ENCODE measurements at regions not wholly inside any gene's neighbourhood (a gene's known extent, or its start where the extent isn't known, plus 50 kb on each side); places are given as distances from the start of the nearest gene placed in this dataset.

DNA sequence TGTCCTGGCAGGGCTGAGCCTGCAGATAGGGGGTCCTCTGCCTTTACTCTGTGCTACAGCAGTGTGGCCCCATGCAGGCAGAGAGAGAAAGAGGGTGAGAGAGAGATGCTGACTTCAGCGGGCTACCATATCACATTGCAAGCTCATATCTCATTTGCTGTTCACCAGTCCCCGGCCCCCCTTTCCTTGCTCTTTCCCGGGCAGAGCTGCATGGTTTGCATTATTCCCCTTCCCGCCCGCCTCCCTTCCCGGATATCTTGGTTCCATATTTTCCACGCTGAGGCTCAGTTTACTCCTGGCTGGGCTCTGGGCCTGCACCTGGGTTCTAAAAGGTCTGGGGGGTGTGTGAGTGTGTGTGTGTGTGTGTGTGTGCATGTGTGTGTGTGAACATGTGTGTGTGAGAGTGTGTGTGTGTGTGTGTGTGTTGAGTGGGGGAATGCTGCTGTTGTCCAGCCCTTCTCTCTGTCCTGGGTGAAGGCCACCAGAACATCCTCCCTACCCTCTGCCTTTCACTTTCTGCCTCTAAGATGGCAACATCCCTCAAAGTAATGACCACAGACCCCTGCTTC is 63.5 kb downstream of the PJA1 start:
- TF ChIP-seq YY1 (IDR thresholded peaks at IDR 0.05) = no peak
- no peak for TF ChIP-seq RAD21 (IDR thresholded peaks at IDR 0.05)
- TF ChIP-seq, protein P1, sequence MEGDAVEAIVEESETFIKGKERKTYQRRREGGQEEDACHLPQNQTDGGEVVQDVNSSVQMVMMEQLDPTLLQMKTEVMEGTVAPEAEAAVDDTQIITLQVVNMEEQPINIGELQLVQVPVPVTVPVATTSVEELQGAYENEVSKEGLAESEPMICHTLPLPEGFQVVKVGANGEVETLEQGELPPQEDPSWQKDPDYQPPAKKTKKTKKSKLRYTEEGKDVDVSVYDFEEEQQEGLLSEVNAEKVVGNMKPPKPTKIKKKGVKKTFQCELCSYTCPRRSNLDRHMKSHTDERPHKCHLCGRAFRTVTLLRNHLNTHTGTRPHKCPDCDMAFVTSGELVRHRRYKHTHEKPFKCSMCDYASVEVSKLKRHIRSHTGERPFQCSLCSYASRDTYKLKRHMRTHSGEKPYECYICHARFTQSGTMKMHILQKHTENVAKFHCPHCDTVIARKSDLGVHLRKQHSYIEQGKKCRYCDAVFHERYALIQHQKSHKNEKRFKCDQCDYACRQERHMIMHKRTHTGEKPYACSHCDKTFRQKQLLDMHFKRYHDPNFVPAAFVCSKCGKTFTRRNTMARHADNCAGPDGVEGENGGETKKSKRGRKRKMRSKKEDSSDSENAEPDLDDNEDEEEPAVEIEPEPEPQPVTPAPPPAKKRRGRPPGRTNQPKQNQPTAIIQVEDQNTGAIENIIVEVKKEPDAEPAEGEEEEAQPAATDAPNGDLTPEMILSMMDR (IDR thresholded peaks at IDR 0.05; ENCODE audit: low read depth, low read length, missing input control) = no peak
- TF ChIP-seq SP1 (IDR thresholded peaks at IDR 0.05) = no peak
- TF ChIP-seq, protein P2, sequence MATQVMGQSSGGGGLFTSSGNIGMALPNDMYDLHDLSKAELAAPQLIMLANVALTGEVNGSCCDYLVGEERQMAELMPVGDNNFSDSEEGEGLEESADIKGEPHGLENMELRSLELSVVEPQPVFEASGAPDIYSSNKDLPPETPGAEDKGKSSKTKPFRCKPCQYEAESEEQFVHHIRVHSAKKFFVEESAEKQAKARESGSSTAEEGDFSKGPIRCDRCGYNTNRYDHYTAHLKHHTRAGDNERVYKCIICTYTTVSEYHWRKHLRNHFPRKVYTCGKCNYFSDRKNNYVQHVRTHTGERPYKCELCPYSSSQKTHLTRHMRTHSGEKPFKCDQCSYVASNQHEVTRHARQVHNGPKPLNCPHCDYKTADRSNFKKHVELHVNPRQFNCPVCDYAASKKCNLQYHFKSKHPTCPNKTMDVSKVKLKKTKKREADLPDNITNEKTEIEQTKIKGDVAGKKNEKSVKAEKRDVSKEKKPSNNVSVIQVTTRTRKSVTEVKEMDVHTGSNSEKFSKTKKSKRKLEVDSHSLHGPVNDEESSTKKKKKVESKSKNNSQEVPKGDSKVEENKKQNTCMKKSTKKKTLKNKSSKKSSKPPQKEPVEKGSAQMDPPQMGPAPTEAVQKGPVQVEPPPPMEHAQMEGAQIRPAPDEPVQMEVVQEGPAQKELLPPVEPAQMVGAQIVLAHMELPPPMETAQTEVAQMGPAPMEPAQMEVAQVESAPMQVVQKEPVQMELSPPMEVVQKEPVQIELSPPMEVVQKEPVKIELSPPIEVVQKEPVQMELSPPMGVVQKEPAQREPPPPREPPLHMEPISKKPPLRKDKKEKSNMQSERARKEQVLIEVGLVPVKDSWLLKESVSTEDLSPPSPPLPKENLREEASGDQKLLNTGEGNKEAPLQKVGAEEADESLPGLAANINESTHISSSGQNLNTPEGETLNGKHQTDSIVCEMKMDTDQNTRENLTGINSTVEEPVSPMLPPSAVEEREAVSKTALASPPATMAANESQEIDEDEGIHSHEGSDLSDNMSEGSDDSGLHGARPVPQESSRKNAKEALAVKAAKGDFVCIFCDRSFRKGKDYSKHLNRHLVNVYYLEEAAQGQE (IDR thresholded peaks at IDR 0.05) = no peak
- TF ChIP-seq TAF1 (conservative IDR thresholded peaks at IDR 0.05) = no peak
- TF ChIP-seq, protein P3, sequence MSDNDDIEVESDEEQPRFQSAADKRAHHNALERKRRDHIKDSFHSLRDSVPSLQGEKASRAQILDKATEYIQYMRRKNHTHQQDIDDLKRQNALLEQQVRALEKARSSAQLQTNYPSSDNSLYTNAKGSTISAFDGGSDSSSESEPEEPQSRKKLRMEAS (IDR thresholded peaks at IDR 0.05) = no peak
- TF ChIP-seq RXRA (IDR thresholded peaks at IDR 0.05) = no peak
- TF ChIP-seq GABPA (IDR thresholded peaks at IDR 0.05 in 1 of 2, conservative IDR thresholded peaks at IDR 0.05 in 1 of 2) = no peak
- TF ChIP-seq JUND (IDR thresholded peaks at IDR 0.05) = no peak
- TF ChIP-seq FOXA1 (IDR thresholded peaks at IDR 0.05) = no peak
- TF ChIP-seq HNF4G (IDR thresholded peaks at IDR 0.05) = no peak
- TF ChIP-seq, protein P4, sequence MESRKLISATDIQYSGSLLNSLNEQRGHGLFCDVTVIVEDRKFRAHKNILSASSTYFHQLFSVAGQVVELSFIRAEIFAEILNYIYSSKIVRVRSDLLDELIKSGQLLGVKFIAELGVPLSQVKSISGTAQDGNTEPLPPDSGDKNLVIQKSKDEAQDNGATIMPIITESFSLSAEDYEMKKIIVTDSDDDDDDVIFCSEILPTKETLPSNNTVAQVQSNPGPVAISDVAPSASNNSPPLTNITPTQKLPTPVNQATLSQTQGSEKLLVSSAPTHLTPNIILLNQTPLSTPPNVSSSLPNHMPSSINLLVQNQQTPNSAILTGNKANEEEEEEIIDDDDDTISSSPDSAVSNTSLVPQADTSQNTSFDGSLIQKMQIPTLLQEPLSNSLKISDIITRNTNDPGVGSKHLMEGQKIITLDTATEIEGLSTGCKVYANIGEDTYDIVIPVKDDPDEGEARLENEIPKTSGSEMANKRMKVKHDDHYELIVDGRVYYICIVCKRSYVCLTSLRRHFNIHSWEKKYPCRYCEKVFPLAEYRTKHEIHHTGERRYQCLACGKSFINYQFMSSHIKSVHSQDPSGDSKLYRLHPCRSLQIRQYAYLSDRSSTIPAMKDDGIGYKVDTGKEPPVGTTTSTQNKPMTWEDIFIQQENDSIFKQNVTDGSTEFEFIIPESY (IDR thresholded peaks at IDR 0.05) = no peak

Measured in liver (tissue), 3 donors.